Ovary (tissue), 7 donors: ENCODE measurements at regions not wholly inside any gene's neighbourhood (a gene's known extent, or its start where the extent isn't known, plus 50 kb on each side); places are given as distances from the start of the nearest gene placed in this dataset.
A peak's percentile ranks its signal among the peaks of the same experiment; 100 is the strongest.
"Not testable (repeated sequence)": the region's sequence is repeated elsewhere in the genome, so short reads cannot be mapped to it uniquely, and the experiment has no call there.

Source experiments
- DNase-seq, 5 donors: peaks; one replicate each; pipeline ENCODE4 v3.0.0-alpha.2; 2019 to 2020
- H3K27ac ChIP-seq, 2 donors: fragments of 200-600 bp; one replicate each; pipeline versions ENCODE4 v1.5.1 to v1.8.0; 2019 to 2022
- H3K27me3 ChIP-seq: fragments of 200-600 bp; one replicate; pipeline ENCODE4 v1.8.0; 2022
- H3K36me3 ChIP-seq: fragments of 200-600 bp; sonication (generic); one replicate; pipeline ENCODE4 v1.5.1; 2019
- H3K4me1 ChIP-seq: one replicate; pipeline ENCODE4 v1.8.1; 2013; ENCODE audit warnings: mild to moderate bottlenecking, moderate library complexity; ENCODE audit not compliant: insufficient read depth
- H3K4me3 ChIP-seq: fragments of 200-600 bp; sonication (generic); one replicate; pipeline ENCODE4 v1.5.1; 2017
- H3K9me3 ChIP-seq, 2 donors: fragments of 200-600 bp in 1 of 2; sonication (generic) in 1 of 2; one replicate each; pipeline versions ENCODE4 v1.5.1 to v1.8.1; 2013 to 2019; ENCODE audit warnings: mild to moderate bottlenecking in 1 of 2, moderate library complexity in 1 of 2
- EP300 ChIP-seq: sonication (generic); formaldehyde crosslinking; IDR thresholded peaks from one replicate; pipeline ENCODE4 v1.6.1; 2017; ENCODE audit warnings: antibody characterized with exemption
- POLR2A ChIP-seq: fragments of 450-650 bp; IDR thresholded peaks from one replicate; pipeline ENCODE4 v1.6.1; 2017; ENCODE audit warnings: antibody characterized with exemption, mild to moderate bottlenecking, moderate library complexity
- WGBS, 3 donors: extraction: QIAGEN DNeasy Blood & Tissue Kit in 1 of 3; methylation state at CpG; one replicate each; pipeline versions ENCODE4 v1.1.5 to v1.1.7; 2013 to 2017; 5-methylcytosine and 5-hydroxymethylcytosine counted together
- intact Hi-C, 4 donors: fragments of 100-400 bp; cut with DNase I; formaldehyde crosslinking; loops; one replicate each; pipeline versions ENCODE4 v1.11.0 to v1.15.1; 2022 to 2023
- TF ChIP-seq, protein P1 (sequence below), 3 donors: fragments of 450-650 bp in 2 of 3; fragments of 200-600 bp in 1 of 3; IDR thresholded peaks; one replicate each; pipeline versions ENCODE4 v1.5.1 to v1.8.0; 2016 to 2022; ENCODE audit warnings: antibody characterized with exemption in 3 of 3, mild to moderate bottlenecking in 1 of 3
- donor health status: DM: no; HTN: no; CAD: no; lungs with moderate emphysema.
- donor health status: DM: no; HTN: no; CAD: no.
- donor health status: Bipolar disorder and iron deficiency.
- donor health status: DM: no; HTN: no; CAD: no.
- donor health status: DM: yes; HTN: yes; CAD: no.

DNA sequence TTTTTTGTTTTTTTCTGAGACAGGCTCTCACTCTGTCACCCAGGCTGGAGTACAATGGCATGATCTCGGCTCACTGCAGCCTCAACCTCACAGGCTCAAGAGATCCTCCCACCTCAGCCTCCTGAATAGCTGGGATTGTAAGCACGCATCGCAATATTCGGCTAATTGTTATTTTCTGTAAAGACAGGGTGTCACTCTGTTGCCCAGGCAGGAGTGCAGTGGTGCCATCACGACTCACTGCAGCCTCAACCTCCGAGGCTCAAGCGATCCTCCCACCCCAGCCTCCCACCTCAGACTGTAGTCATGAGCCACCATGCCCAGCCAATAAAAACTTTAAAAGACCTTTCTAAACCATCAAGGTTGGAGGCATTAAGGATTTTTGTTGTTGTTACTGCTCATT, 57.4 kb upstream of the TFRC start:
- 30 to 38% (median 37%) methylated on average over 7 of the region's 7 CpGs for WGBS, 3 donors
- peak in 1 of 5 donors; percentile 19 for DNase-seq
- no peak overlapping the region for H3K4me3 ChIP-seq
- no peak for TF ChIP-seq POLR2A
- TF ChIP-seq EP300 = no peak
- TF ChIP-seq, protein P1, sequence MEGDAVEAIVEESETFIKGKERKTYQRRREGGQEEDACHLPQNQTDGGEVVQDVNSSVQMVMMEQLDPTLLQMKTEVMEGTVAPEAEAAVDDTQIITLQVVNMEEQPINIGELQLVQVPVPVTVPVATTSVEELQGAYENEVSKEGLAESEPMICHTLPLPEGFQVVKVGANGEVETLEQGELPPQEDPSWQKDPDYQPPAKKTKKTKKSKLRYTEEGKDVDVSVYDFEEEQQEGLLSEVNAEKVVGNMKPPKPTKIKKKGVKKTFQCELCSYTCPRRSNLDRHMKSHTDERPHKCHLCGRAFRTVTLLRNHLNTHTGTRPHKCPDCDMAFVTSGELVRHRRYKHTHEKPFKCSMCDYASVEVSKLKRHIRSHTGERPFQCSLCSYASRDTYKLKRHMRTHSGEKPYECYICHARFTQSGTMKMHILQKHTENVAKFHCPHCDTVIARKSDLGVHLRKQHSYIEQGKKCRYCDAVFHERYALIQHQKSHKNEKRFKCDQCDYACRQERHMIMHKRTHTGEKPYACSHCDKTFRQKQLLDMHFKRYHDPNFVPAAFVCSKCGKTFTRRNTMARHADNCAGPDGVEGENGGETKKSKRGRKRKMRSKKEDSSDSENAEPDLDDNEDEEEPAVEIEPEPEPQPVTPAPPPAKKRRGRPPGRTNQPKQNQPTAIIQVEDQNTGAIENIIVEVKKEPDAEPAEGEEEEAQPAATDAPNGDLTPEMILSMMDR (IDR thresholded peaks at IDR 0.05) = no peak
- intact Hi-C loops = no loop called here
- peaks cover 13% of the 10 kb centered on the region for H3K4me1 ChIP-seq
- no peaks in the 10 kb centered on the region for H3K9me3 ChIP-seq
- H3K27me3 ChIP-seq = no peaks in the 10 kb centered on the region
- H3K27ac ChIP-seq = peak overlapping the region; percentile 68 to 78
- no peaks in the 10 kb centered on the region for H3K36me3 ChIP-seq

DNA sequence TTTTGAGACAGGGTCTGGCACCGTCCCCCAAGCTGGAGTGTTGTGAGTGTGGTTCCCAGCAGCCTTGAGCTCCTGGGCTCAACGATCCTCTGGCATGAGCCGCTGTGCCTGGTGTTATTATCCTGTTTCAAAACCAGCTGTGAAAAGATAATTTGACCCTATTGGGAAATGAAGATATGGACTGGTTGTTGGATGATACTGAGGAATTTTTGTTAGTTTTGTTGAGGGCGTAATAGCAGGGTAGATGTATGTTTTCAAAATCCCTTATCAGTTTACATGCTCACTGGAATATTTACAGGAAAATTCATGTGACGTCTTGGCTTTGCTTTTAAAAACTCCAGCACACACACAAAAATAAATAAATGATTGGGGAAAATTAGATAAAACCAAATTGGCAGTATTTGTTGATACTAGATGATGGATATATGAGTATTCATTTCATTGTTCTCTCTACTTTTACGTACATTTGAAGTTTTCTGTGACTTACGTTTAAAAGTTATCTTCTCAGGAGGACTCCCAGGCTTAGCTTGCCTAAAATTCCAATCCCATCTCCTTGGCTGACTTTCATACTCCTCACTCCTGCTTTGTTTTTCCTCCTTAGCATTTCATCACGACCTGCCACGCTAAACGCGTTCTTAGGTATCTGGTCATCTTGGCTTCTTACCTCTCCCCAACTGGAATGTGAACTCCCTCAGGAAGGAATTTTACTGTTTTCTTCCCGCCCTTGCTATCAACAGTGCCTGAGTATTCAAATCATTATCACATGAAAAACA, 56.8 kb upstream of the TFRC start:
- Histone ChIP-seq H3K27me3 (no peaks in the 10 kb centered on the region), H3K27ac (peak overlapping the region in 1 of 2 donors; percentile 68), H3K9me3 (no peaks in the 10 kb centered on the region), H3K36me3 (no peaks in the 10 kb centered on the region), H3K4me1 (peaks cover 13% of the 10 kb centered on the region), H3K4me3 (no peak overlapping the region)
- DNase-seq = peak; percentile 40 to 71 (median 51)
- intact Hi-C loops = no loop called here
- TF ChIP-seq EP300 (no peak), POLR2A (no peak)
- TF ChIP-seq, protein P1 (IDR thresholded peaks at IDR 0.05) = no peak
- 9 to 12% (median 10%) methylated on average over 12 of the region's 12 CpGs for WGBS, 3 donors

DNA sequence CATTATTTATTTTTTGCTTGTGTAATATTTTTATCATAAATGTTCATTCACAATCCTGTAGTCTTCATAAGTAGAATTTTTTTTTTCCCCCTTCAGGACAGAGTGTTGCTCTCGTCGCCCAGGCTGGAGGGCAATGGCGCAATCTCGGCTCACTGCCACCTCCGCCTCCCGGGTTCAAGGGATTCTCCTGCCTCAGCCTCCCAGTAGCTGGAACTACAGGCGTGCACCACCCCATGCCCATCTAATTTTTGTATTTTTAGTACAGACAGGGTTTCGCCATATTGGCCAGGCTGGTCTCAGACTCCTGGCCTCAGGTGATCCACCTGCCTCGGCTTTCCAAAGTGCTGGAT, 54.7 kb upstream of the TFRC start:
- H3K9me3 ChIP-seq, H3K36me3 ChIP-seq, H3K27me3 ChIP-seq, H3K4me3 ChIP-seq, intact Hi-C loops: not testable (repeated sequence)
- DNase-seq = peak in 2 of 5 donors; percentile 18 to 38
- Histone ChIP-seq H3K4me1 (peaks cover 11% of the 10 kb centered on the region), H3K27ac (peak overlapping the region in 1 of 2 donors; percentile 68)
- WGBS, 3 donors = 70 to 72% (median 71%) methylated on average over 9 of the region's 9 CpGs

DNA sequence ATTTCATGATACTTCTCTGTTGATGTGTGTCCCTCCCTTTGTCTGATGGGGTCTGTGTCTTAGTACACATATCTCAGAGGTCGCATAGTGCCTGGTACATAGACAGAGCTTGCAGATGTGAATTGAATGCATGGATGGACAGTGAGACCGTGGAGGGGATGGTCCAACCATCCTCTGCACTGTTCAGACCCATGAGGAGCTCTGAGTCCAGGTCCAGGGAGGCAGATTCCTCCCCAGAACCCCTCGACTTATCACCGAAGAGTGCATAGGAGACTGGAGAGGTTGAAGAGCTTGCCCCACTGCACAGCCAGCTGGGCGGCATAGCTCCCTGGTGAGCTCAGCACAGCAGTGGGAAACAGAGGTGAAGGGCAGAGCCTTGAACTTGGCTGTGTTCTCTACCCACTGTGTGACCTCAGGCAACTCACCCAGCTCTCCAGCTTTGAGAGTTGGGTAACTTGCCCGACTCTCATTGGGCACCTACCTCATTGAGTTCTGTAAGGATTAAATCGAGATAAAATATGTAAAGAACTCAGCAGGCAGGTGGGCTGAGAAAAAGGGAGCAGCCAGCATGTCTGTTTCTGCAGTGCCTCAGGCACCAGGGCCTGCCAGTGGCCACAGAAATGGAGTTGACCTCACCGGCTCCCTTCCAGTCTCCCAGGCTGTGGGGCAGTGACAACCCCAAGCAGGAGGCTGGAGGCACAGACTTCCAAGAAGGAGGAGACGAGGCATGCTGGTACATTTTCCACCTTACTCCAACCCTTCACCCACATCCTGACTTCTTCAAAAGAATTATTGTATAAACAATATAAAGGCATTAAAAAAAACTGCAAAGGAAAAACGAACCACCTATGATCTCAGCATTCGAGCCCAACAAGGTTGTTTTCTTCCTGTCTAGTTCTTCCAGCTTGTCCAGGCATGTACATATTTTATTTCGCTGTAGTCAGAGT, 54.1 kb upstream of the TFRC start:
- DNase-seq = peak in 3 of 5 donors; percentile 33 to 57 (median 37)
- Histone ChIP-seq H3K27me3 (no peaks in the 10 kb centered on the region), H3K4me3 (no peak overlapping the region), H3K9me3 (no peaks in the 10 kb centered on the region), H3K36me3 (no peaks in the 10 kb centered on the region), H3K27ac (peak overlapping the region in 1 of 2 donors; percentile 68), H3K4me1 (peaks cover 11% of the 10 kb centered on the region)
- TF ChIP-seq POLR2A (no peak), EP300 (no peak)
- TF ChIP-seq, protein P1 (IDR thresholded peaks at IDR 0.05) = no peak
- intact Hi-C loops = no loop called here
- WGBS, 3 donors = 41 to 50% (median 43%) methylated on average over 12 of the region's 12 CpGs
